Karpas-422 (cell line): ENCODE measurements at regions not wholly inside any gene's neighbourhood (a gene's known extent, or its start where the extent isn't known, plus 50 kb on each side); places are given as distances from the start of the nearest gene placed in this dataset.
A peak's percentile ranks its signal among the peaks of the same experiment; 100 is the strongest.
"Not testable (repeated sequence)": the region's sequence is repeated elsewhere in the genome, so short reads cannot be mapped to it uniquely, and the experiment has no call there.

Experiments
- DNase-seq: peaks from one replicate; pipeline ENCODE4 v3.0.0-alpha.2; 2015
- H2AFZ ChIP-seq: fragments of 200-600 bp; sonication (generic); 2 replicates; pipeline ENCODE4 v1.6.1; 2014; ENCODE audit warnings: antibody characterized with exemption, low read length, mixed read lengths
- H3K27ac ChIP-seq: fragments of 200-600 bp; sonication (generic); 2 replicates; pipeline ENCODE4 v1.5.1; 2014; ENCODE audit warnings: mild to moderate bottlenecking, low read length, moderate library complexity
- H3K27me3 ChIP-seq: fragments of 200-600 bp; sonication (generic); 2 replicates; pipeline ENCODE4 v1.6.1; 2014; ENCODE audit warnings: low read length, mixed read lengths
- H3K36me3 ChIP-seq: fragments of 200-600 bp; sonication (generic); 2 replicates; pipeline ENCODE4 v1.6.1; 2014; ENCODE audit warnings: low read length, mixed read lengths; ENCODE audit not compliant: insufficient read depth
- H3K4me1 ChIP-seq: fragments of 200-600 bp; sonication (generic); 2 replicates; pipeline ENCODE4 v1.6.1; 2014; ENCODE audit warnings: mild to moderate bottlenecking, low read length, mixed read lengths
- H3K4me2 ChIP-seq: fragments of 200-600 bp; sonication (generic); 2 replicates; pipeline ENCODE4 v1.6.1; 2014; ENCODE audit warnings: low read length, low read depth, mild to moderate bottlenecking; ENCODE audit not compliant: poor library complexity, severe bottlenecking
- H3K4me3 ChIP-seq: fragments of 200-600 bp; sonication (generic); 2 replicates; pipeline ENCODE4 v1.5.1; 2014; ENCODE audit warnings: mild to moderate bottlenecking, antibody characterized with exemption, low read length, mixed read lengths
- H3K79me2 ChIP-seq: fragments of 200-600 bp; sonication (generic); 2 replicates; pipeline ENCODE4 v1.6.1; 2014; ENCODE audit warnings: mild to moderate bottlenecking, low read length, mixed read lengths
- H3K9ac ChIP-seq: fragments of 200-600 bp; sonication (generic); 2 replicates; pipeline ENCODE4 v1.6.0; 2014; ENCODE audit warnings: low read length
- H3K9me2 ChIP-seq: fragments of 200-600 bp; sonication (generic), shearing (Covaris generic); replicated peaks from 2 replicates; pipeline ENCODE4 v1.6.0; 2014; ENCODE audit warnings: mild to moderate bottlenecking, low read length, moderate library complexity; ENCODE audit not compliant: insufficient read depth
- H3K9me3 ChIP-seq: fragments of 300-700, 200-600 bp; sonication (generic); 2 replicates; pipeline ENCODE4 v1.6.1; 2014; ENCODE audit warnings: low read length, mixed read lengths
- H4K20me1 ChIP-seq: fragments of 200-600 bp; sonication (generic); 2 replicates; pipeline ENCODE4 v1.6.1; 2014; ENCODE audit warnings: mild to moderate bottlenecking, antibody characterized with exemption, low read length, low read depth; ENCODE audit not compliant: insufficient read depth

DNA sequence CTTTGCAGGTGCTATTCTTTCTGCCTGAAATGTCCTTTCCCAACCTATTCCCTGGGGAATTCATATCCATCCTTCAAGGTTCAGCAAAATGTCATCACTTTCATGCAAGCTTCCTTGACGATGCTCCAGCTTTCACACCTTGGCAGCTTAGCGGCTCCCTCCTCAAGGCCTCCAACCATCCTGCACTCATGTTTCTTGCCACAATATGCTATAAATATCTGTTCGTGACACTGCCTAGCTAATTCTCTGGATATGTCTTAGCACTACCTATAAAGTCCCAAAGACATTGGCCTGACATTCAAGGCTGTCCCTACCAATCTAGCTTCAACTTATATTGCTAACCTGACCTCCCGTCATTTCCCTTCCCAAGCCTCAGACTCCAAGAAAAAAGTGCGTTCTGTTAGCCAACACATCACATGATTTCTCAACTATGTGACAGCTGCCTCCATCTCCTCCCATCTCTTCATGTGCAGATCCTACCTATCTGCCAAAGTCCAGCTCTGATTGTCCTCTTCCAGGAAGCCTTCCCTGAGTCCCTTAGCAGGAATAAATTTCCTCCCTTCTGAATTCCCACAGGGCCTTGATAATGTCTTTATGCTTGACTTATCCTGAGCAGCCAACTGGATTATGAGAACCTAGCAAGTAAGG, 359.9 kb upstream of the F9 start:
- no peak overlapping the region for H3K9ac ChIP-seq
- no peaks in the 10 kb centered on the region for H3K79me2 ChIP-seq
- DNase-seq, result no peak
- no peaks in the 10 kb centered on the region for H4K20me1 ChIP-seq
- H3K27me3 ChIP-seq, result no peaks in the 10 kb centered on the region
- H3K27ac ChIP-seq, result no peak overlapping the region
- H3K4me3 ChIP-seq, result no peak overlapping the region
- no peaks in the 10 kb centered on the region for H3K9me2 ChIP-seq
- no peaks in the 10 kb centered on the region for H3K4me1 ChIP-seq
- no peak overlapping the region for H3K4me2 ChIP-seq
- H3K36me3 ChIP-seq, result no peaks in the 10 kb centered on the region
- no peak overlapping the region for H2AFZ ChIP-seq
- H3K9me3 ChIP-seq, result no peaks in the 10 kb centered on the region

GRCh38 chrX:139167282-139167681, 363.3 kb upstream of the F9 start:
- Histone ChIP-seq H3K9ac (no peak overlapping the region), H3K4me1 (no peaks in the 10 kb centered on the region), H3K4me3 (no peak overlapping the region), H3K27ac (no peak overlapping the region), H3K4me2 (no peak overlapping the region), H3K9me3 (no peaks in the 10 kb centered on the region), H3K27me3 (no peaks in the 10 kb centered on the region), H2AFZ (no peak overlapping the region), H3K79me2 (no peaks in the 10 kb centered on the region), H4K20me1 (no peaks in the 10 kb centered on the region), H3K36me3 (no peaks in the 10 kb centered on the region), H3K9me2 (no peaks in the 10 kb centered on the region)
- DNase-seq, result no peak

- Histone ChIP-seq H3K9me3 (no peaks in the 10 kb centered on the region; the same call in 1 of the 2 replicates), H3K4me2 (no peak overlapping the region), H3K9ac (no peak overlapping the region)
Observed at GRCh38 chrX:139158256-139158655, 372.3 kb upstream of the F9 start.

DNA sequence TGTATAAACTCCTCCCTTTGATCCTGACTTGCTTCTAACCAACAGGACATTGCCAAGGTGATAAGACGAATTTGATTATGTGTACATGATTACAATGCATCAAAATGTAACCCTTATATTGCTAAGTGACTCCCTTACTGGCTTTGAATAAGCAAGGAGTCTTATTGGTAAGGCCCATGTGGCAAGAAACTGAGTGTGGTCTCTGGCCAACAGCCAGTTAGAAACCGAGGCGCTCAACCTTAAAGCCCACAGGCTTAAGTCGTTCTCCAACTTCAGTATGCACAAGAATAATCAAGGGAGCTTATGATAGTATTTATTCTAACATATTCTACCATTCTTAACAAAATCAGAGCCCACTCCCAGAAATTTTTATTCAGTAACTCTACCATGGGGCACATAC, 374.2 kb upstream of the F9 start:
- no peak overlapping the region for H2AFZ ChIP-seq
- no peak for DNase-seq
- H3K4me3 ChIP-seq, result no peak overlapping the region
- H3K36me3 ChIP-seq, result no peaks in the 10 kb centered on the region
- H3K27me3 ChIP-seq, result no peaks in the 10 kb centered on the region
- H3K9me2 ChIP-seq, result no peaks in the 10 kb centered on the region
- no peak overlapping the region for H3K9ac ChIP-seq
- no peaks in the 10 kb centered on the region for H4K20me1 ChIP-seq
- no peaks in the 10 kb centered on the region for H3K4me1 ChIP-seq
- H3K27ac ChIP-seq, result no peak overlapping the region
- no peaks in the 10 kb centered on the region; the same call in 1 of the 2 replicates for H3K9me3 ChIP-seq
- no peak overlapping the region for H3K4me2 ChIP-seq
- H3K79me2 ChIP-seq, result no peaks in the 10 kb centered on the region

More at GRCh38 chrX:139158256-139158655, 372.3 kb upstream of the F9 start:
- Histone ChIP-seq H3K4me3 (no peak overlapping the region), H3K4me1 (no peaks in the 10 kb centered on the region), H4K20me1 (no peaks in the 10 kb centered on the region), H3K79me2 (no peaks in the 10 kb centered on the region), H3K9me2 (no peaks in the 10 kb centered on the region), H3K27me3 (no peaks in the 10 kb centered on the region), H3K27ac (no peak overlapping the region), H2AFZ (no peak overlapping the region), H3K36me3 (no peaks in the 10 kb centered on the region)
- DNase-seq, result no peak

DNA sequence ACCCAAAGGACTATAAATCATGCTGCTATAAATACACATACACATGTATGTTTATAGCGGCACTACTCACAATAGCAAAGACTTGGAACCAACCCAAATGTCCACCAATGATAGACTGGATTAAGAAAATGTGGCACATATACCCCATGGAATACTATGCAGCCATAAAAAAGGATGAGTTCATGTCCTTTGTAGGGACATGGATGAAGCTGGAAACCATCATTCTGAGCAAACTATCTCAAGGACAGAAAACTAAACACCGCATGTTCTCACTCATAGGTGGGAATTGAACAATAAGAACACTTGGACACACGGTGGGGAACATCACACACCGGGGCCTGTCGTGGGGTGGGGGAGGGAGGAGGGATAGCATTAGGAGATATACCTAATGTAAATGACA, 383.9 kb upstream of the F9 start:
- not testable (repeated sequence) for H3K9ac ChIP-seq, H3K9me3 ChIP-seq, H2AFZ ChIP-seq, H3K9me2 ChIP-seq, H3K27me3 ChIP-seq, H4K20me1 ChIP-seq, H3K4me2 ChIP-seq, H3K4me3 ChIP-seq, H3K36me3 ChIP-seq, H3K4me1 ChIP-seq, H3K27ac ChIP-seq, DNase-seq, H3K79me2 ChIP-seq

DNA sequence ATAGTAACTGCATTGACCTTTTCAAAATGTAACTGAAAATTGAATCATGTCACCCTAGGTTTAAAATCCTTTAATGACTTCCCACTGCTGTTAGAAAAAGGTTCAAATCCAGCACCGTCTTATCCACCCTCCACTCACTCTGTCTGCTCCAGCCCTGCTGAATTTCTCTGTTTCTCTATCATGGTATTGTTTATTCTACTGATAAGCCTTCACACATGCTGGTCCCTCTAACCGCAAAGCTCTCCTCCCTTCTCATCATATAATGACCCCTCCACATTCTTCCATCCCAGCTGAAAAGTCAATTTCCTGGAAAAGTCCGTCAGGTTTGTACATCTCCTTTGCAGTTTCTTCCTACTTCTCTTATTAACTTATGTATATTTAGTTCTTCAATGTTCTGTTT, 389.2 kb upstream of the F9 start:
- no peaks in the 10 kb centered on the region for H3K9me2 ChIP-seq
- H4K20me1 ChIP-seq, result no peaks in the 10 kb centered on the region
- DNase-seq, result no peak
- H3K27me3 ChIP-seq, result no peaks in the 10 kb centered on the region
- no peak overlapping the region for H2AFZ ChIP-seq
- H3K4me3 ChIP-seq, result no peak overlapping the region
- H3K9ac ChIP-seq, result no peak overlapping the region
- H3K27ac ChIP-seq, result no peak overlapping the region
- H3K79me2 ChIP-seq, result no peaks in the 10 kb centered on the region
- H3K36me3 ChIP-seq, result no peaks in the 10 kb centered on the region
- H3K4me1 ChIP-seq, result no peaks in the 10 kb centered on the region
- H3K9me3 ChIP-seq, result no peaks in the 10 kb centered on the region
- H3K4me2 ChIP-seq, result no peak overlapping the region

DNA sequence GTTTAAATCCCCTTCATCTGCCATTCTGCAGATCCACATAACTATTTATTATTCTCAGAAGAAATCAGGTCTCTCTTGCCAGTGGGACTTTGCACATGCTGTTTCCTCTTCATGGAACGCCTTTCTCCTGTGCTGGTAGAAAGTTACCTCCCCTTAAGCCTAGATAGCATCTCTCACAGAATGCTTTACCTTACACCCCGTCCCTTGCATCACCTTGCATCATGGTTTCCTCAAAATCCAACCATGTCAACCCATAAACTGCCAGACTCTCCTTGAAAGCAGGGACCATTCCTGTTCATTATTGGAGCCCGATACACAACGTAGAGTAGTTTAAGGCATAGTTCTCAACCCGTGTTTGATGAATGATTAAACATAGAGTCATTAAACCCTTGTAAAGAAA, 396.2 kb upstream of the F9 start:
- Histone ChIP-seq H3K27me3 (no peaks in the 10 kb centered on the region), H3K79me2 (no peaks in the 10 kb centered on the region), H3K4me1 (no peaks in the 10 kb centered on the region), H3K9me2 (no peaks in the 10 kb centered on the region), H3K9me3 (no peaks in the 10 kb centered on the region), H3K36me3 (no peaks in the 10 kb centered on the region), H3K4me3 (no peak overlapping the region), H2AFZ (no peak overlapping the region), H4K20me1 (no peaks in the 10 kb centered on the region), H3K9ac (no peak overlapping the region), H3K27ac (no peak overlapping the region), H3K4me2 (no peak overlapping the region)
- DNase-seq, result no peak

- Histone ChIP-seq H4K20me1 (no peaks in the 10 kb centered on the region), H3K4me2 (no peak overlapping the region), H2AFZ (no peak overlapping the region), H3K9me3 (no peaks in the 10 kb centered on the region), H3K27ac (no peak overlapping the region), H3K27me3 (no peaks in the 10 kb centered on the region), H3K9me2 (no peaks in the 10 kb centered on the region), H3K4me1 (no peaks in the 10 kb centered on the region), H3K36me3 (no peaks in the 10 kb centered on the region), H3K4me3 (no peak overlapping the region), H3K79me2 (no peaks in the 10 kb centered on the region), H3K9ac (no peak overlapping the region)
- peak; percentile 81 for DNase-seq
Observed at GRCh38 chrX:139126493-139126892, 404.0 kb upstream of the F9 start.

DNA sequence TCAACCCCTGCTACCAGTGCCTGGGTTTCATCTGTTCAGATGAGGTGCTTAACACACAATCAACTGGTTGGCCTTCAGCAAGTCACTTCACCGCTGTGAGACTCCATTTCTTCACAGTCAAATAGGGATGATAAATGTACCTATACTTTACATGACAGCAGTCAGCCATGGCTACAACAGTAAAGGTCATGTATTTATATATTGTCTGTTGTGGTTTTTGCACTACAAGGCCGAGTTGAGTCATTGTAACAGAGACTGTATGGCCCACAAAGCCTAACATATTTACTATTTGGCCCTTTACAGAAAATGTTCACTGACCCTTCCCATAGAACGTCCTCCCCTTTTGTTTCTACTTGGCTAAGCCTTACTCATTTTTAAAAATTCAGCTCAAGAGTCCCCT, 404.6 kb upstream of the F9 start:
- no peaks in the 10 kb centered on the region for H3K36me3 ChIP-seq
- no peaks in the 10 kb centered on the region for H4K20me1 ChIP-seq
- no peaks in the 10 kb centered on the region for H3K27me3 ChIP-seq
- DNase-seq, result no peak
- no peak overlapping the region for H3K27ac ChIP-seq
- H3K79me2 ChIP-seq, result no peaks in the 10 kb centered on the region
- no peaks in the 10 kb centered on the region for H3K4me1 ChIP-seq
- no peaks in the 10 kb centered on the region for H3K9me2 ChIP-seq
- no peak overlapping the region for H2AFZ ChIP-seq
- H3K9me3 ChIP-seq, result no peaks in the 10 kb centered on the region
- no peak overlapping the region for H3K4me2 ChIP-seq
- H3K9ac ChIP-seq, result no peak overlapping the region
- no peak overlapping the region for H3K4me3 ChIP-seq
